Endothelial cell of umbilical vein (primary cell): ENCODE measurements at regions not wholly inside any gene's neighbourhood (a gene's known extent, or its start where the extent isn't known, plus 50 kb on each side); places are given as distances from the start of the nearest gene placed in this dataset.

Experiments used
- EZH2 ChIP-seq: IDR thresholded peaks from 2 replicates; pipeline ENCODE4 v1.6.1; 2012; ENCODE audit warnings: borderline replicate concordance, low read depth, mild to moderate bottlenecking, moderate library complexity, low read length, inconsistent platforms; ENCODE audit not compliant: severe bottlenecking
- GATA2 ChIP-seq: IDR thresholded peaks from 2 replicates; pipeline ENCODE4 v1.7.0; 2011; ENCODE audit warnings: low read depth, mild to moderate bottlenecking, moderate library complexity, mixed read lengths, low read length; ENCODE audit not compliant: insufficient read length, insufficient read depth
- MYC ChIP-seq: IDR thresholded peaks from one replicate; pipeline ENCODE4 v1.6.1; 2011; ENCODE audit warnings: mild to moderate bottlenecking, low read depth, low read length
- POLR2A ChIP-seq: IDR thresholded peaks from 2 replicates; pipeline ENCODE4 v1.6.1; 2012; ENCODE audit warnings: low read depth, mild to moderate bottlenecking, control low read depth, low read length
- POLR2AphosphoS5 ChIP-seq: IDR thresholded peaks from 2 replicates; pipeline ENCODE4 v1.6.1; 2012; ENCODE audit warnings: low read depth, mild to moderate bottlenecking, control low read depth, low read length, moderate library complexity; ENCODE audit not compliant: insufficient read depth
- TF ChIP-seq, protein P1 (sequence below), 2 donors: IDR thresholded peaks; 1 replicate in 1 of 2; 2 replicates in 1 of 2; pipeline ENCODE4 v1.5.1; 2011; ENCODE audit warnings: low read length in 2 of 2, mild to moderate bottlenecking in 2 of 2, moderate library complexity in 2 of 2, control low read depth in 1 of 2, inconsistent platforms in 1 of 2, low read depth in 1 of 2; ENCODE audit not compliant: insufficient read depth in 1 of 2; ENCODE audit errors: extremely low read depth in 1 of 2
- TF ChIP-seq, protein P2 (sequence below): IDR thresholded peaks from 2 replicates; pipeline ENCODE4 v1.6.1; 2011; ENCODE audit not compliant: insufficient read depth, insufficient read length

DNA sequence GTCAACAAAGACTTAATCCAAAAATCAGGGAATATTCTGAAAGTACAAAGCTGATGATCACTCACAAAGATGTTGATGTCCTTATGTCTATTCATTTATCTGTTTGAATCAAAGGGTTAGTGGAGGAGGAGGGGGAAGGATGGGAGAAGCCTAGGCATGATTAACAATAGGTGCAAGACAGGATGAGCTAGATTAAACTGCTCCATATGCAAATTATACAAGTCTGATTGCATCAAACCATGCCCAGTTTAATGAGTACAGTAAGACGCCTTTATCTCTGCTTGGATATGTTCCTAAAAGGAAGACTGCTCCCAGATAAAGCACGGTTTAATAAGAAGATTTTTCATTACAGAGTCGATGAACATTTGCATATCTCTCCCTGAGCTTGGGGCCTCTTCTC is 626.4 kb upstream of the NOX3 start:
- TF ChIP-seq, protein P1, sequence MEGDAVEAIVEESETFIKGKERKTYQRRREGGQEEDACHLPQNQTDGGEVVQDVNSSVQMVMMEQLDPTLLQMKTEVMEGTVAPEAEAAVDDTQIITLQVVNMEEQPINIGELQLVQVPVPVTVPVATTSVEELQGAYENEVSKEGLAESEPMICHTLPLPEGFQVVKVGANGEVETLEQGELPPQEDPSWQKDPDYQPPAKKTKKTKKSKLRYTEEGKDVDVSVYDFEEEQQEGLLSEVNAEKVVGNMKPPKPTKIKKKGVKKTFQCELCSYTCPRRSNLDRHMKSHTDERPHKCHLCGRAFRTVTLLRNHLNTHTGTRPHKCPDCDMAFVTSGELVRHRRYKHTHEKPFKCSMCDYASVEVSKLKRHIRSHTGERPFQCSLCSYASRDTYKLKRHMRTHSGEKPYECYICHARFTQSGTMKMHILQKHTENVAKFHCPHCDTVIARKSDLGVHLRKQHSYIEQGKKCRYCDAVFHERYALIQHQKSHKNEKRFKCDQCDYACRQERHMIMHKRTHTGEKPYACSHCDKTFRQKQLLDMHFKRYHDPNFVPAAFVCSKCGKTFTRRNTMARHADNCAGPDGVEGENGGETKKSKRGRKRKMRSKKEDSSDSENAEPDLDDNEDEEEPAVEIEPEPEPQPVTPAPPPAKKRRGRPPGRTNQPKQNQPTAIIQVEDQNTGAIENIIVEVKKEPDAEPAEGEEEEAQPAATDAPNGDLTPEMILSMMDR (IDR thresholded peaks at IDR 0.05; ENCODE audit: extremely low read depth in 1 of 2, insufficient read depth in 1 of 2, low read depth in 1 of 2, low read length in 2 of 2), result no peak
- TF ChIP-seq, protein P2, sequence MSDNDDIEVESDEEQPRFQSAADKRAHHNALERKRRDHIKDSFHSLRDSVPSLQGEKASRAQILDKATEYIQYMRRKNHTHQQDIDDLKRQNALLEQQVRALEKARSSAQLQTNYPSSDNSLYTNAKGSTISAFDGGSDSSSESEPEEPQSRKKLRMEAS, result no peak
- no peak for TF ChIP-seq POLR2AphosphoS5
- no peak for TF ChIP-seq EZH2
- no peak for TF ChIP-seq POLR2A
- TF ChIP-seq GATA2, result no peak
- no peak for TF ChIP-seq MYC
